ENCODE measurements at regions not wholly inside any gene's neighbourhood (a gene's known extent, or its start where the extent isn't known, plus 50 kb on each side); places are given as distances from the start of the nearest gene placed in this dataset.
"Not testable (repeated sequence)": the region's sequence is repeated elsewhere in the genome, so short reads cannot be mapped to it uniquely, and the experiment has no call there.

GRCh38 chr18:38796762-38797161 lies 1231.2 kb upstream of the CELF4 start:
- no peaks in the 10 kb centered on the region for H3K9me3 ChIP-seq
- no peak overlapping the region for H3K4me3 ChIP-seq
- H3K36me3 ChIP-seq: no peaks in the 10 kb centered on the region
- H3K4me1 ChIP-seq: no peaks in the 10 kb centered on the region
- H3K27ac ChIP-seq: no peak overlapping the region
- TF ChIP-seq CTCF (IDR thresholded peaks at IDR 0.05): no peak
- no peak for TF ChIP-seq POLR2A (IDR thresholded peaks at IDR 0.05)
- no peak for DNase-seq
- H3K27me3 ChIP-seq: no peaks in the 10 kb centered on the region

DNA sequence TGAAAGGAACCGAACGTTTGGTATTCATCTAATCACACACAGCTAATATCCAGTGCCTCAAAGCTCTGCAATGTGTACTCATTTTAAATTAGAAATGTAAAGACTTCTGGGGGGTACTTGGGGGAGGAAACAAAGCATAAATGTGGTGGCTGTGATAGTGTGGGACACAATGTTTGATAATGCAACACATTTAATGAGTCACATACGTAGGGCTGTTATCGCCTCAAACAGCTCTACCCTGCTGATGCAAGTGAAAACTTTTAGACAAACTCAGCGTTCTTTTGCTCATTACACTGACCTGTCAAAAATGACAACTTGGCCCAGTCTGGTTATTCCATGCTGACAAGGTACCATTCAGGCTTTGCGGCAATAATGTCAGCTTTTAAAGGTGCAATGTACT lies 1227.1 kb upstream of the CELF4 start:
- H3K9me3 ChIP-seq: no peaks in the 10 kb centered on the region
- H3K36me3 ChIP-seq: no peaks in the 10 kb centered on the region
- TF ChIP-seq CTCF (IDR thresholded peaks at IDR 0.05): no peak
- TF ChIP-seq POLR2A (IDR thresholded peaks at IDR 0.05): no peak
- no peaks in the 10 kb centered on the region for H3K4me1 ChIP-seq
- no peak overlapping the region for H3K27ac ChIP-seq
- no peaks in the 10 kb centered on the region for H3K27me3 ChIP-seq
- no peak for DNase-seq
- H3K4me3 ChIP-seq: no peak overlapping the region

DNA sequence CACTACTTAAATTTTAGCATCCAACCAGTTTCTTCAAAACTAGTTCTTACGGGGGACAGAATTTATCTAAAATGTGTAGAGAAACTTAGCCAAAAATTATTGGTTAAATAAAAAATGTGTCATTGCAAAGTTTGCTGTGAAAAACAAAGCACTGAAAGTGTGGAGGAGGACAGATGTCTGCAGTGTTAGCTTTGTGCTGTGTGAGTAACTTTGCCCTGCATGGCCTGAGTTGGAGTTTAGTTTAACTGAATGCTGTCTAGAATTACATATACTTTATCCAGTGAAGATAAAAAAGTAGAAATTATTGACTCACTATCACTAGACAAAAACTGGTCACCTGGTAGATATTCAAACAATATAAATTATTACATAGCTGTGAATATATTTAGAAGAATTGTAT lies 1225.2 kb upstream of the CELF4 start:
- H3K36me3 ChIP-seq: no peaks in the 10 kb centered on the region
- H3K27me3 ChIP-seq: no peaks in the 10 kb centered on the region
- H3K4me1 ChIP-seq: no peaks in the 10 kb centered on the region
- H3K27ac ChIP-seq: no peak overlapping the region
- TF ChIP-seq POLR2A (IDR thresholded peaks at IDR 0.05): no peak
- TF ChIP-seq CTCF (IDR thresholded peaks at IDR 0.05): no peak
- H3K9me3 ChIP-seq: no peaks in the 10 kb centered on the region
- no peak for DNase-seq
- H3K4me3 ChIP-seq: no peak overlapping the region

- Histone ChIP-seq H3K27me3 (no peaks in the 10 kb centered on the region), H3K4me3 (no peak overlapping the region), H3K27ac (no peak overlapping the region), H3K9me3 (no peaks in the 10 kb centered on the region), H3K4me1 (no peaks in the 10 kb centered on the region), H3K36me3 (no peaks in the 10 kb centered on the region)
- no peak for TF ChIP-seq POLR2A (IDR thresholded peaks at IDR 0.05)
- no peak for TF ChIP-seq CTCF (IDR thresholded peaks at IDR 0.05)
- no peak for DNase-seq
These were observed 1224.7 kb upstream of the CELF4 start for GRCh38 chr18:38790303-38790702.

- no peaks in the 10 kb centered on the region for H3K36me3 ChIP-seq
- no peaks in the 10 kb centered on the region for H3K27me3 ChIP-seq
- H3K27ac ChIP-seq: no peak overlapping the region
- no peaks in the 10 kb centered on the region for H3K9me3 ChIP-seq
- DNase-seq: no peak
- no peak overlapping the region for H3K4me3 ChIP-seq
- TF ChIP-seq POLR2A (IDR thresholded peaks at IDR 0.05) (no peak), CTCF (IDR thresholded peaks at IDR 0.05) (no peak)
- no peaks in the 10 kb centered on the region for H3K4me1 ChIP-seq
These were observed 1223.5 kb upstream of the CELF4 start for GRCh38 chr18:38789141-38789540.

GRCh38 chr18:38786906-38787305 lies 1221.3 kb upstream of the CELF4 start:
- Histone ChIP-seq H3K4me1 (no peaks in the 10 kb centered on the region), H3K9me3 (no peaks in the 10 kb centered on the region), H3K4me3 (no peak overlapping the region), H3K27ac (no peak overlapping the region), H3K36me3 (no peaks in the 10 kb centered on the region), H3K27me3 (no peaks in the 10 kb centered on the region)
- no peak for DNase-seq
- TF ChIP-seq CTCF (IDR thresholded peaks at IDR 0.05) (no peak), POLR2A (IDR thresholded peaks at IDR 0.05) (no peak)

GRCh38 chr18:38771620-38772019 lies 1206.0 kb upstream of the CELF4 start:
- H3K36me3 ChIP-seq, H3K4me1 ChIP-seq, H3K4me3 ChIP-seq, H3K9me3 ChIP-seq, DNase-seq, H3K27me3 ChIP-seq, H3K27ac ChIP-seq: not testable (repeated sequence)

All from Peyer's patch (tissue), 4 donors.